Cardiac fibroblast (primary cell): ENCODE measurements at regions not wholly inside any gene's neighbourhood (a gene's known extent, or its start where the extent isn't known, plus 50 kb on each side); places are given as distances from the start of the nearest gene placed in this dataset.

Source experiments
- DNase-seq, 2 donors: peaks; one replicate each; pipeline versions ENCODE4 v3.0.0 to v3.0.0-alpha.2; 2010; ENCODE audit warnings: low read depth in 2 of 2
- H3K4me3 ChIP-seq, 2 donors: replicated peaks in 1 of 2; 1 replicate in 1 of 2; 2 replicates in 1 of 2; pipeline ENCODE4 v1.5.1; 2011; ENCODE audit warnings: low read depth in 2 of 2, low read length in 2 of 2, mild to moderate bottlenecking in 2 of 2, moderate library complexity in 1 of 2
- CTCF ChIP-seq: IDR thresholded peaks from one replicate; pipeline ENCODE4 v1.5.1; 2011; ENCODE audit warnings: low read depth, mild to moderate bottlenecking, low read length, inconsistent platforms

GRCh38 chr1:3954170-3955169 lies 54.4 kb upstream of the C1orf174 start:
- no peak for TF ChIP-seq CTCF
- no peak for DNase-seq
- H3K4me3 ChIP-seq = no peak overlapping the region

DNA sequence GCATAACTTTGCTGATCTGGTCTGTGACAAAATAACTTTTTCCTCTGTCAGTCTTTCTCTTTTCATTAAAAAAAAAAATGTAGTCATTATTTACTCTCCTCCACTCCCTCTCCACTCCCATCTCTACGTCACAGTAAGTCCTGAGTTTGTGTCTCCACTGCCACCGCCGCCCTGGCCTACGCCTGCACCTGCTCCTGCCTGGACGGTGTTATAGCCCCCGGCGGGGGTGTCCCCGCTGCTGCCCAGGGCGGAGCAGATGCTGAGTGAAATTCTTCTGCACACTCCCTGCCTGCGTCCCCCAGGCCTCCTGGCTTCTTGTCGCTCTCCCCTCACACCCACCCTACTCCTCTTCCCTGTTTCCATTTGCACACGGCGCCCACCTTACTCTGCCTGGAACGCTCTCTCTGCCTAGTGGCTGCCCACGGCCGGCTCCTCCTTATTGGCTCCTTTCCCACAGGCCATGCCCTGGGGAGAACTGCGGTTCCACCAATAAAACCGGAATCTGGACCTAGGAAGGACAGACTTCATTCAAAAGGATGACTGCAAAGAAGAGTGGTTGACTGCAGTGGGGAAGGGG lies 55.2 kb upstream of the C1orf174 start:
- DNase-seq = no peak
- TF ChIP-seq CTCF = no peak
- no peak overlapping the region for H3K4me3 ChIP-seq

DNA sequence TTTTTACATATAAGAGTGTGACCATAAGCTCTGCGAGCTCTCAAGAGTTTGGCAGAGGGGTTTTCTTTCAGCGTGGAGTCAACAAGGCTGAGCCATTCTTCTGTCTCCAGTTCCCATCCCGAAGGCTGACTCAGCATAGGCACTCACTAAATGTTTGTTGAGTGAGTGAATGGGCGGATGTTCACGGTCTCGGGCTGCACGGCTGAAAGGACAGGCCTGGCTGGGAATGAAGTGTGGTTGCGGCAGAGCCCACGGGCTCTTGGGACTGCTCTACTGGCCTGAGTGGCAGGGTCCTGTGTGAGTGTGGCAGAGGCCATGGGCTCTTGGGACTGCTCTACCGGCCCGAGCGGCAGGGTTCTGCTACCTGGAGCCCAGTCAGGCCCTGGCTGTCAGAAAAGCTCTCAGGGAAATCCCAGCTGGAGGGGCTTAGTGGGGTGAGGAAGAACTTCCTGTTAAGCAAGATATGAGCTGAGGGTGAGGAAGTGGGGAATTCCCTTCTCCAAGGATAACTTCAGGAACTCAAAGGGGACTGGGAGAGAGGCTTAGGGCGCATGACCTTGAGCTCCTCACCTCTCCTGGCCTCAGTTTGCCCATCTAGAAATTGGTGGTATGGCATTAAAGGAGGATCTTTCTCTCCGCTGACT lies 56.6 kb upstream of the C1orf174 start:
- H3K4me3 ChIP-seq = no peak overlapping the region
- no peak for TF ChIP-seq CTCF
- peak in 1 of 2 donors; percentile 3 for DNase-seq

DNA sequence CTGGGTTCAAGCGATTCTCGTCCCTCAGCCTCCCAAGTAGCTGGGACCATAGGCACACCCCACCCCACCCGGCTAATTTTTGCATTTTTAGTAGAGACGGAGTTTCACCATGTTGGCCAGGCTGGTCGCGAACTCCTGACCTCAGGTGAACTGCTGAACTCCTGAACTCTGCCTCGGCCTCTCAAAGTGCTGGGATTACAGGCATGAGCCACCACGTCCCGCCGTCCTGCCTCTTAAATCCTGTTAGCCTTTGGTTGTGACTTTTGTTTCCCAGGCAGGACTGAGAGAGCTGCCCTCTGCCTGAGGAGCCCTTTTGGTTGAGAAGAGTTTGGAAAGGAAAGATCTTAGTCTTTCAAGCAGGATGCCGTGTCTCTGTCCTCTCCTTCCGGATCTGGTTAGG lies 59.3 kb upstream of the C1orf174 start:
- DNase-seq = no peak
- no peak overlapping the region for H3K4me3 ChIP-seq
- TF ChIP-seq CTCF = no peak

- H3K4me3 ChIP-seq = no peak overlapping the region
- no peak for TF ChIP-seq CTCF
These were observed 63.5 kb upstream of the C1orf174 start for GRCh38 chr1:3963554-3963953.

GRCh38 chr1:3965693-3966092 lies 65.6 kb upstream of the C1orf174 start:
- DNase-seq = no peak
- no peak for TF ChIP-seq CTCF
- H3K4me3 ChIP-seq = no peak overlapping the region

More at GRCh38 chr1:3963554-3963953, 63.5 kb upstream of the C1orf174 start:
- DNase-seq = no peak
